OCI-LY1 (cell line): ENCODE measurements at regions not wholly inside any gene's neighbourhood (a gene's known extent, or its start where the extent isn't known, plus 50 kb on each side); places are given as distances from the start of the nearest gene placed in this dataset.

Experiments
- H2AFZ ChIP-seq: fragments of 200-600 bp; sonication (generic), shearing (Covaris generic); 2 replicates; pipeline ENCODE4 v1.6.0; 2014; ENCODE audit warnings: antibody characterized with exemption, mild to moderate bottlenecking, low read length
- H3F3A ChIP-seq: fragments of 200-600 bp; sonication (generic), shearing (Covaris generic); 2 replicates; pipeline ENCODE4 v1.6.0; 2014; ENCODE audit warnings: mild to moderate bottlenecking, antibody characterized with exemption, low read length, moderate library complexity; ENCODE audit not compliant: insufficient read depth
- H3K27ac ChIP-seq: fragments of 200-600 bp; sonication (generic); 2 replicates; pipeline ENCODE4 v1.5.1; 2014; ENCODE audit warnings: low read length, mixed run types, mild to moderate bottlenecking, low read depth; ENCODE audit not compliant: poor library complexity, severe bottlenecking
- H3K27me3 ChIP-seq: fragments of 200-600 bp; sonication (generic); 2 replicates; pipeline ENCODE4 v1.6.0; 2014; ENCODE audit warnings: antibody characterized with exemption, mild to moderate bottlenecking, low read length, moderate library complexity; ENCODE audit not compliant: insufficient read depth
- H3K36me3 ChIP-seq: fragments of 200-600 bp; sonication (generic); 2 replicates; pipeline ENCODE4 v1.6.1; 2014; ENCODE audit warnings: mild to moderate bottlenecking, antibody characterized with exemption, low read length, moderate library complexity, mixed read lengths; ENCODE audit not compliant: insufficient read depth
- H3K4me1 ChIP-seq: fragments of 200-600 bp; sonication (generic); 2 replicates; pipeline ENCODE4 v1.5.1; 2014; ENCODE audit warnings: mild to moderate bottlenecking, low read length, moderate library complexity; ENCODE audit not compliant: insufficient read depth, severe bottlenecking
- H3K4me2 ChIP-seq: fragments of 200-600 bp; sonication (generic), shearing (Covaris generic); 2 replicates; pipeline ENCODE4 v1.6.1; 2014; ENCODE audit warnings: low read length
- H3K4me3 ChIP-seq: fragments of 200-600 bp; sonication (generic); 2 replicates; pipeline ENCODE4 v1.5.1; 2014; ENCODE audit warnings: low read length, low read depth, mild to moderate bottlenecking, mixed read lengths; ENCODE audit not compliant: poor library complexity, severe bottlenecking
- H3K79me2 ChIP-seq: fragments of 200-600 bp; shearing (Covaris generic); 2 replicates; pipeline ENCODE4 v1.6.1; 2016; ENCODE audit warnings: mixed run types, low read length, mixed read lengths; ENCODE audit not compliant: insufficient read depth
- H3K9ac ChIP-seq: fragments of 200-600 bp; sonication (generic), shearing (Covaris generic); 2 replicates; pipeline ENCODE4 v1.6.1; 2014; ENCODE audit warnings: mild to moderate bottlenecking, low read length, mixed read lengths
- H3K9me2 ChIP-seq: fragments of 200-600 bp; sonication (generic), shearing (Covaris generic); 2 replicates; pipeline ENCODE4 v1.6.1; 2014; ENCODE audit warnings: low read depth, mild to moderate bottlenecking, low read length, mixed read lengths
- H3K9me3 ChIP-seq: fragments of 200-600 bp; shearing (Covaris generic); 2 replicates; pipeline ENCODE4 v1.6.1; 2014; ENCODE audit warnings: low read length, mixed read lengths
- H4K20me1 ChIP-seq: fragments of 200-600 bp; sonication (generic), shearing (Covaris generic); 2 replicates; pipeline ENCODE4 v1.6.0; 2016; ENCODE audit warnings: mild to moderate bottlenecking, low read length; ENCODE audit not compliant: insufficient read depth
- EZH2 ChIP-seq: fragments of 200-600 bp; sonication (generic), shearing (Covaris generic); IDR thresholded peaks from 2 replicates; pipeline ENCODE4 v1.8.0; 2017; ENCODE audit warnings: borderline replicate concordance, mixed run types, mild to moderate bottlenecking, antibody characterized with exemption, low read length, moderate library complexity, mixed read lengths
- TF ChIP-seq, protein P1 (sequence below): fragments of 200-600 bp; sonication (generic), shearing (Covaris generic); IDR thresholded peaks from 2 replicates; pipeline ENCODE4 v1.5.1; 2017; ENCODE audit warnings: mild to moderate bottlenecking, antibody characterized with exemption, low read length, moderate library complexity, mixed read lengths

DNA sequence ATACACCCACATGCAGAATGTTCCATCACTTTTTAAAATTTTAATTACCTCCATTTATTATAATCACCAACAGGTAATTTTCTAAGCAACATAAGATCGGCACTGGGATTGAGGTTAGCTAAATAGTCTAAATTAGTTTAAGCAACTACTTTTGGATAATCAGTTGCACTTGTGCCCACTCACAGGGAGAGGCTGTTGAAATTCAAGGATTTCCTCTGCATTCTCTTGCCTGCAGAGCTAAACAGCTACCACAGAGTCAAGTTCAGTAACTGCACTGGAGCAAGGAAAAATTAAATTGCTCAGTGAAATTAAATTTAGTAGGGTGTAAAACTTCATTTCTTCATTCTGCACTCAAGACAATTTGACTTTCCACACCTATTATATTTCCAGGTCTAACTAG is 120.7 kb upstream of the CCDC28A start:
- H3K36me3 ChIP-seq, result no peaks in the 10 kb centered on the region
- no peak overlapping the region for H3K9ac ChIP-seq
- TF ChIP-seq, protein P1, sequence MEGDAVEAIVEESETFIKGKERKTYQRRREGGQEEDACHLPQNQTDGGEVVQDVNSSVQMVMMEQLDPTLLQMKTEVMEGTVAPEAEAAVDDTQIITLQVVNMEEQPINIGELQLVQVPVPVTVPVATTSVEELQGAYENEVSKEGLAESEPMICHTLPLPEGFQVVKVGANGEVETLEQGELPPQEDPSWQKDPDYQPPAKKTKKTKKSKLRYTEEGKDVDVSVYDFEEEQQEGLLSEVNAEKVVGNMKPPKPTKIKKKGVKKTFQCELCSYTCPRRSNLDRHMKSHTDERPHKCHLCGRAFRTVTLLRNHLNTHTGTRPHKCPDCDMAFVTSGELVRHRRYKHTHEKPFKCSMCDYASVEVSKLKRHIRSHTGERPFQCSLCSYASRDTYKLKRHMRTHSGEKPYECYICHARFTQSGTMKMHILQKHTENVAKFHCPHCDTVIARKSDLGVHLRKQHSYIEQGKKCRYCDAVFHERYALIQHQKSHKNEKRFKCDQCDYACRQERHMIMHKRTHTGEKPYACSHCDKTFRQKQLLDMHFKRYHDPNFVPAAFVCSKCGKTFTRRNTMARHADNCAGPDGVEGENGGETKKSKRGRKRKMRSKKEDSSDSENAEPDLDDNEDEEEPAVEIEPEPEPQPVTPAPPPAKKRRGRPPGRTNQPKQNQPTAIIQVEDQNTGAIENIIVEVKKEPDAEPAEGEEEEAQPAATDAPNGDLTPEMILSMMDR, result no peak
- no peak for TF ChIP-seq EZH2
- no peak overlapping the region for H2AFZ ChIP-seq
- H3K27ac ChIP-seq, result no peak overlapping the region
- H3K4me1 ChIP-seq, result no peaks in the 10 kb centered on the region
- H3K9me2 ChIP-seq, result no peaks in the 10 kb centered on the region
- no peaks in the 10 kb centered on the region for H3K27me3 ChIP-seq
- H4K20me1 ChIP-seq, result no peaks in the 10 kb centered on the region
- H3K79me2 ChIP-seq, result no peaks in the 10 kb centered on the region
- H3K9me3 ChIP-seq, result no peaks in the 10 kb centered on the region
- H3K4me2 ChIP-seq, result no peak overlapping the region
- no peaks in the 10 kb centered on the region for H3F3A ChIP-seq
- H3K4me3 ChIP-seq, result no peak overlapping the region

DNA sequence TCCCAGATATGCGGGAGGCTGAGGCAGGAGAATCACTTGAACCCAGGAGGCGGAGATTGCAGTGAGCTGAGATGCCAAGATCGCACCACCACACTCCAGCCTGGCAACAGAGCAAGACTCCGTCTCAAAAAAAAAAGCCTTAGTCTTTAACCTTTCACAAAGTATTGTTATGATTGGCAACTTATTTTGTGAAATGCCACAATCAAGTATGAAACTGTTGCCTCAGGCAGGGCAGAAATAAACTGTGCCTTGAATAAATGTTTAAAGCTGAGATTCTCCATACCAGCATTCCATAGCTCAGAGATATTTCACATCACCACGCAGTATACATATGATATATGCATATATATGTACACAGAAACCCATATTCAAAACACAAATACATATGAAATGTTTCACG is 120.1 kb upstream of the CCDC28A start:
- no peaks in the 10 kb centered on the region for H3K4me1 ChIP-seq
- H3K36me3 ChIP-seq, result no peaks in the 10 kb centered on the region
- no peaks in the 10 kb centered on the region for H3K27me3 ChIP-seq
- H3K9ac ChIP-seq, result no peak overlapping the region
- no peaks in the 10 kb centered on the region for H4K20me1 ChIP-seq
- H3K9me2 ChIP-seq, result no peaks in the 10 kb centered on the region
- H3K27ac ChIP-seq, result no peak overlapping the region
- TF ChIP-seq EZH2, result no peak
- TF ChIP-seq, protein P1, result no peak
- H2AFZ ChIP-seq, result no peak overlapping the region
- H3K9me3 ChIP-seq, result no peaks in the 10 kb centered on the region
- no peak overlapping the region for H3K4me2 ChIP-seq
- no peaks in the 10 kb centered on the region for H3K79me2 ChIP-seq
- no peaks in the 10 kb centered on the region for H3F3A ChIP-seq
- H3K4me3 ChIP-seq, result no peak overlapping the region

DNA sequence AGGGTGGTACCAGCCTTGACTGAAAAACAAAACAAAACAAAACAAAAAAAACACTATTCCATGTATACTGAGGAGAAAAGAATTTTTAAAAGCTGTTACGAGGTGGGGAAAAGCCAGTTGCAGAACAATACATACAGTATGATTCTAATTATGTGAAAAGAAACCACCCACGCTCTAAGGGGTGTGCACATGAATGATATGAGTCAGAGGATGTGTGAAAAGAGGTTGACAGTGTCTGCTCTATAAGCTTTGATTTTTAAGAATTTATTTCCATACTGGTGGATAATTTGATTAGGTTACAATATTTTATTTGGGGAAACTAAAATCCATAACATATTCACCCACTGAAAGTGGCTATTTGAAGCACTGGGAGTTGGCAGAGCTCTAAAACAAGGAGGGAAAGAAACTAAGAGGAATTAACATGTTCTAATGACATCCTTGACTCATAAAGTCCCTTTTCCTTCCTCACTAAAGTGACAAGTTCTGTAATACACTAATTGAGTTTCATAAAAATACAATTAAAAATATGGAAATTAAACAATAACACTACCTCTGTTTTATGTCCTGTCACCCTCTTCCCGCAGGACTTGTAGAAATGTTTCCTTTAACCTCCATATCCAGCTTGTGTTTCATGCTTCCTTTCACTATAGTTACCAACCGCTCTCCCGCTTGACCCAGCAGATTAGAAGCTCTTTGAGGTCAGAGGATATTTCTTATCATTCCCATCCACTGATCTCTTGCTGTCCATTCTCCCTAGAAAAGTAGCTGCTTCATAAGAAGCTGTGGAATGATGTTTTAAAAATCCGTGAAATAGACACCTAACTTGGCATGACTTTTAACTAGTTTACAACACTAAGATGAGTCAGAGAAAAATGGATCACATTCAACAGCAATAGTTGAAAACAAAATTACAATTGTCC is 118.6 kb upstream of the CCDC28A start:
- no peaks in the 10 kb centered on the region for H3F3A ChIP-seq
- TF ChIP-seq, protein P1, result no peak
- no peaks in the 10 kb centered on the region for H3K4me1 ChIP-seq
- H3K4me3 ChIP-seq, result no peak overlapping the region
- H3K36me3 ChIP-seq, result no peaks in the 10 kb centered on the region
- no peaks in the 10 kb centered on the region for H3K9me3 ChIP-seq
- H3K4me2 ChIP-seq, result no peak overlapping the region
- no peaks in the 10 kb centered on the region for H3K79me2 ChIP-seq
- no peak overlapping the region for H3K27ac ChIP-seq
- no peaks in the 10 kb centered on the region for H3K9me2 ChIP-seq
- no peak overlapping the region for H3K9ac ChIP-seq
- H2AFZ ChIP-seq, result no peak overlapping the region
- H4K20me1 ChIP-seq, result no peaks in the 10 kb centered on the region
- H3K27me3 ChIP-seq, result no peaks in the 10 kb centered on the region
